ENCODE measurements at regions not wholly inside any gene's neighbourhood (a gene's known extent, or its start where the extent isn't known, plus 50 kb on each side); places are given as distances from the start of the nearest gene placed in this dataset.
"Not testable (repeated sequence)": the region's sequence is repeated elsewhere in the genome, so short reads cannot be mapped to it uniquely, and the experiment has no call there.

DNA sequence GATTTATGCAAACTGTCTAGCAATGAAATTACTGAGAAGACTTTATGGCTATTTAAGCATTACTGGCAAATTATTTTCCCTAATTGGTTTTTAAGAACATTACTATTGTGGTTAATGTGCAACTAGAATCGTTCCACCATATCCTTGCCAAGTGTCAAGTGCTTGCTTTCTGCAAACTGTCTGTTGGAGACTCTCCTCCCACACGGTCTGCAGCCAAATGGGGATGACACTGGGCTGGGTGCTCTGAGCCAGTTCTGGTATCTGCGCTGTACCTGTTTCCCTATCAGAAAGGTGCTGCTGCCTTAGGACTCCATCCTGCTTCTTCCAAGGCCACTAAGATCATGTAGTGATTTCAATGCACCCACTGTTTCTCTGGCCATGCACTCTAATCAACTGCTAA is 110.4 kb downstream of the RAMP3 start:
- no peak for DNase-seq (ENCODE audit: low spot score)

- no peak for DNase-seq (ENCODE audit: low spot score)
Observed at GRCh38 chr7:45269192-45269591, 111.6 kb downstream of the RAMP3 start.

- DNase-seq (ENCODE audit: low spot score), result no peak
Observed at GRCh38 chr7:45278763-45279398, 121.3 kb downstream of the RAMP3 start.

DNA sequence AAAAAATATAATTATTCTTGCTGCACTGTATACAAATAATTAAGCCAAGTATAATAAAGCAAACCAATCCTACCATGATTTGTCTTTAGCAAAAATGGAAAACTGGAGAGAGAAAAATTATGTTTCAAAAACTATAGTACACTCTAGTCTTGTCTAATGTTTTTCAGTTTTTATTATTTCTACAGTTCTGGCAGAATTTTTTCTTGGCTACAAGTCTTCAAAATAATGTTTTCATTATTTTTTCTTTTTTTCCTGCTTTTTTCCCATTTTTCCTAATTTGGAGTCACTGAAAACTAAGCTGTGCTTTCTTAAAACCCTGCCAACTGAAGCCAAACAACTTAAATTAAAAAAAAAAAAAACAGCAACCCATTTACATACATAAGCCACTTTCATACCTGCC is 132.0 kb downstream of the RAMP3 start:
- DNase-seq (ENCODE audit: low spot score), result not testable (repeated sequence)

GRCh38 chr7:45290880-45291279 is 133.3 kb downstream of the RAMP3 start:
- DNase-seq (ENCODE audit: low spot score), result no peak

- DNase-seq (ENCODE audit: low spot score), result no peak
Observed at GRCh38 chr7:45292481-45292880, 134.9 kb downstream of the RAMP3 start.

DNA sequence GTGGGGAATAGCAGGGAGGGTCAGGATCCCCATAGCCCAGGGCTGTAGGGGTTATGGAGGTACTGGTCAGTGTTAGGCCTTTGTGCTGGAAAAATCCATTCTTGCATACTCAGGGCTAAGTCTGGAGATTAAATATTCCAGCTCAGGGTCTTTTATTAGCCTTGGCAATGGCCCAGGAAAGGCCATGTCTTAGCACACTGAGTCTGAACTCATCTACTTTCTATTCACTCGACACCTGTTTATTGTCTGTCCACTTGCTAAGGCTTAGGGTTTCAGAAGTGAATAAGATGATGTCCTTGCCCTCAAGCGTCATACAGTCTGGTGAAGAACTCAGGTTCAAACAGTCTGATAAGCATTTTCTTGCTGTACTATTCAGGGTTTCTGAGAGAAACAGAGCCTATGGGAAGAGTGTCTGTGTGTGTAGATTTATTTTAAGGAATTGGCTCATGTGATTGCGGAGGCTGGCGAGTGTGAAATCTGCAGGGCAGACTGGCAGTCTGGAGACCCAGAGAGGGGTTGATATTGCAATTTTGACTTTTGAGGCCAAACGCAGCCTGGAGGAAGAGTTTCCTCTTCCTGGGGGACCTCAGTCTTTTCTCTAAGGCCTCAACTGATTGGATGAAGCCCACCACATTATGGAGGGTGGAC is 135.8 kb downstream of the RAMP3 start:
- no peak for DNase-seq (ENCODE audit: low spot score)

GRCh38 chr7:45294559-45294958 is 137.0 kb downstream of the RAMP3 start:
- no peak for DNase-seq (ENCODE audit: low spot score)

GRCh38 chr7:45295222-45295621 is 137.6 kb downstream of the RAMP3 start:
- no peak for DNase-seq (ENCODE audit: low spot score)

- DNase-seq (ENCODE audit: low spot score), result no peak
Observed at GRCh38 chr7:45296748-45297147, 139.2 kb downstream of the RAMP3 start.

GRCh38 chr7:45306752-45307305 is 149.2 kb downstream of the RAMP3 start:
- no peak for DNase-seq (ENCODE audit: low spot score)

DNA sequence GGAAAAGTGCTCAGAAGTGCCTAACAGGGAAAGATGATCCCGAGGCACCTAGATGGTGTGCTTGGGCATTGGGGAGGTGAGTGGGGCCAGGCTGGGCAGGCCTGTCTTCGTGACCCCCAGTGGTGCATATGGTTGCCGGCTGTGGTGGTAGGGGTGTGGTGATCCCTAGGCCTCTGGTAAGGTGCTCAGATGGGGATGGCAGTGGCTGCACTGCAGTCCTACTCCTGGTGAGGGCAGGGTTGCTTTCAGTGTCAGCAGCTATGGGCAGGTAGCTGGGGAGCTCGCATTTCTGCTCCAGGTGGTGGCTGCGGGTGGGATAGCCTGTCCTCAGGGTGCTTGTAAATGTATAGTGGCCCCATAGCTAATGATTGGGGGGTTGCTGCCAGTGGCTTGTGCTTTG is 154.0 kb downstream of the RAMP3 start:
- no peak for DNase-seq (ENCODE audit: low spot score)

DNA sequence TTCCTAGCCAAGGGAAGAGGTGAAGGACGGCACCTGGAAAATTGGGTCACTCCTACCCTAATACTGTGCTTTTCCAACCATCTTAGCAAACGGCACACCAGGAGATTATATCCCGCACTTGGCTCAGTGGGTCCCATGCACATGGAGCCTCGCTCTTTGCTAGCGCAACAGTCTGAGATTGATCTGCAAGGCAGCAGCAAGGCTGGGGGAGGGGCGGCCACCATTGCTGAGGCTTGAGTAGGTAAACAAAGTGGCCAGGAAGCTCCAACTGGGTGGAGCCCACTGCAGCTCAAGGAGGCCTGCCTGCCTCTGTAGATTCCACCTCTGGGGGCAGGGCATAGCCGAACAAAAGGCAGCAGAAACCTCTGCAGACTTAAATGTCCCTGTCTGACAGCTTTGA is 157.9 kb downstream of the RAMP3 start:
- not testable (repeated sequence) for DNase-seq (ENCODE audit: low spot score)

DNA sequence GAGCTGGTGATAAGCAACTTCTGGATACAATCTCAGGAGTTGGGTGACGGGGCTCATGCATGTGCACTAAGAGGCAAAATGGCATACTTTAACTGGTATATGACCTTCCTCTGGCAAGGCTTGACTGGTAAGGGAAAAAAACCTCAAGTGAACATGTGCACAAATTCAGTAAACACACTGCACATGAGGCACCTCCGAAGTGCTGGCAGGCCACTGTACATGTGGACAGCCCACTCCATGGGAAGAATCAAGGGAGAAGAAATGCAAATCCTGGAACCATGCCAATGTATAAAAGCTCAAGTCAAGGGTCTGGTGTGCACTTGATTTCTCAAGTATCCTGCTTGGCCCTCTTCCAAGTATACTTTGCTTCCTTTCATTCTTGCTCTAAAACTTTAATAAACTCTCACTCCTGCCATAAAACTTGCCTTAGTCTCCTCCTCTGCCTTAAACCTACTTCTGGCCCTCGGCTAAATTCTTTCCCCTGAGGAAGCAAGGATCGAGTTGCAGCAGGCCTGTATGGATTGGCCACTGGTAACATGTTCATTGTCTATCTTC is 167.2 kb downstream of the RAMP3 start:
- no peak for DNase-seq (ENCODE audit: low spot score)

DNA sequence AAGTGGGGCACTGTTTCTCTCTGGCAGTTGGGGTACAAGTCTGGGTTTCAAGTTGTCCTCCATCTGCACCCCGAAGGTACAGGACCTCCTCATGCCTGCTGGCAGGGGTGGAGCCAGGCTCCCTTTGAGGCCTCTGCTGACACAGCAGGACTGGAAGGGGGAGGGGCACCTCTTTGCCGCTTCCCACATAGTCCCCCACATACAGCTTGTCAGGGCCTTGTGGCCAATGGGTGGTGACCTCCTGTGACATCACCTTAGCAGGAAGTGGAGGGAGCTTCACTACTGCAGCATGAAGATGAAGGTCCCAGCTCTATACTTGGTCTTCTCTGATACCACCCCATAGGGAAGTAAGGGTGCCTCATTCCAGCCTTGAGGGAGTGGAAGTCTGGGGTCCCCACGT is 167.8 kb downstream of the RAMP3 start:
- DNase-seq (ENCODE audit: low spot score), result no peak

GRCh38 chr7:45328403-45328981 is 170.9 kb downstream of the RAMP3 start:
- no peak for DNase-seq (ENCODE audit: low spot score)

DNA sequence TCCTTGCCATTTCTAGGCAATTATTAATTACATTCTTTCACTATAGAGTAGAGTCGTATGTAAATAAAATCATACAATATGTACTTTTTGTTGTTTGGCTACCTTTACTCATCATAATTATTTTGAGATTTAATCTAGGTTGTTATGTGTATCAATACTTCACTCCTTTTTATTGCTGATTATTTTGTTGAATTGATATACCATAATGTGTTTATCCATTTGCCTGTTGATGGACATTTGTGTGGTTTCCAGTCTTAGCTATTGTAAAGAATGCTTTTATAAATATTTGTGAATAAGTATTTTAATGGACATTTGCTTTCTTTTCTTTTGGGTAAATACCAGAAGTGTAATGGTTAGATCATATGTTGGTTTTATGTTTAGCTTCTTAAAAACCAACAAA is 174.0 kb downstream of the RAMP3 start:
- no peak for DNase-seq (ENCODE audit: low spot score)

DNA sequence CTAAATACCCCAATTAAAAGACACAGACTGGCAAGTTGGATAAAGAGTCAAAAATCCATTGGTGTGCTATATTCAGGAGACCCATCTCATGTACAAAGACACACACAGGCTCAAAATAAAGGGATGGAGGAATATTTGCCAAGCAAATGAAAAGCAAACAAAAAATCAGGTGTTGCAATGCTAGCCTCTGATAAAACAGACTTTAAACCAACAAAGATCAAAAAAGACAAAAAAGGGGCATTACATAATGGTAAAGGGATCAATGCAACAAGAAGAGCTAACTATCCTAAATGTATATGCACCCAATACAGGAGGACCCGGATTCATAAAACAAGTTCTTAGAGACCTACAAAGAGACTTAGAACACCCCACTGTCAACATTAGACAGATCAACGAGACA is 177.4 kb downstream of the RAMP3 start:
- not testable (repeated sequence) for DNase-seq (ENCODE audit: low spot score)

DNA sequence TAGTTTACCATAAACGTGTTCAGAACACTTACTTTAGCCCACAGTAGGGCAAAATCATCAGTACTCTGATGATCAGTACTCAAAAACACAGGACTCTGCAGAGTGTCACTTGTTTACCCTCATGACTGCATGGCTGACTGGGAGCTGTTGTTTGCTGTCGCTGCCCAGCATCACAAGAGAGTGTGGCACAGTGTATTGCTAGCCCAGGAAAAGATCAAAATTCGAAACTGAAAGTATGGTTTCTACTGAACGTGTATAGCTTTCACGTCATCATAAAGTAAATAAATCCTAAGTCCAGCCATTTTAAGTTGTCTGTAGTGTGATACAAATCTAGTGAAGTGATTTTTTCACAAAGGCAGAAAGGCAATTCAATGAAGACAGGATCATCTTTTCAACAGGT is 184.6 kb downstream of the RAMP3 start:
- no peak for DNase-seq (ENCODE audit: low spot score)

DNA sequence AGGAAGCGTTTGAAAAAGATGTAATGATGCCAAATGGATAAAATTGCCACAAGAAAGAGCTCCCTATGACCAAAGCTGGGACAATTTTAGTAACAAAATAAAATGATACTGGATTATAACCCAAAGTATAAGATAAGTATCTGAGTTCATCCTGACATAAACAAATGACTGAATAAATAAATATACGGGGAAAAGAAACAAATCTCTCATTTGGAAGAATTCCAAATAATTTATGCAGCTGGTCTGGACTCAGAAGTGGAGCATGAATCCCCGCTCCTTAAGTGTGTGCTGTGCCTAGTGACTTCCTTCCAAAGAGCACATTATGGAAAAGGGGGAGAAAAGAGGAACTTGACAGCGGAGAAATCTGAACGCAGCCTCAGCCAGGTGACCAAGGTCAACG is 186.2 kb downstream of the RAMP3 start:
- DNase-seq (ENCODE audit: low spot score), result no peak

- DNase-seq (ENCODE audit: low spot score), result no peak
Observed at GRCh38 chr7:45347804-45348203, 190.2 kb downstream of the RAMP3 start.

DNA sequence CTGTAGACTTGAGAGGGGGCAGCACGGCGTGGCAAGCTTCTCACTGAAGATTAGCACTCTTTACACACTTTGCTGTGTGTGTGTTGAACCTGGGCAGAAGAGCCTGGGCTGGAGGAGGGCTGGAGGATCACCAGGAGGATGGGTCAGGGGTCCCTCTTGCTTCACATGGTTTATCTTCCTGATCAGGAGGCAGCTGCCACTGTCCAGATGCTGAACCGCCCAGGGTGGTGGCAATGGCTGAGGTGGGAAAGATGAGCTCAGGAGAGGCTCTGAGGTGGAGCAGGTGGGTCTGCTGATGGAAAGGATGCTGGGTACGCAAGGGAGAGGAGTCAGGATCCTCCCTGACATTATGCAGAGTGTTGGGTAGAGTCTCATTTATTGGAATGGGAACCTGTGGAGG is 191.5 kb downstream of the RAMP3 start:
- DNase-seq (ENCODE audit: low spot score), result no peak

DNA sequence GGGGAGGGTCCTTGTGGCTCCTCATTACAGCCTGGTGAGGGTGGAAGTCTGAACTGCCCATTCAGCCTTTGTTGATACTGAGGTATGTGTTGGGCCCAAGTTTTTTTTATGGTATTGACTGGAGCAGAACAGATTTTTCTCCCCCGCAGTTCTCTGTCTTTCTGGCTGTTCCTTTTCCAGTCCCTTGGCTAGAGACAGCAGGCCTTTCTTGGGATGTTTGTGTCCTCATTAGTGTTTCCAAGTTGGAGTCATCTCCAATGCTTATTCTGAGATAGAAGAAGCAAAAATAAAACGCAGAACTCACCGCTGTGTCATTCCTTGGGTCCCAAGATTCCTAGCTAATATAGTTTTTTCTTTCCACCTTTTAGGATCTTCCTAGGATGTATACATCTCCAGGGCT is 193.3 kb downstream of the RAMP3 start:
- DNase-seq (ENCODE audit: low spot score), result no peak
